Activated B cell treated with CpG ODN at 0.5 μM for 24 hours (primary cell): ENCODE measurements at regions not wholly inside any gene's neighbourhood (a gene's known extent, or its start where the extent isn't known, plus 50 kb on each side); places are given as distances from the start of the nearest gene placed in this dataset.

Experiments used
- ATAC-seq: fragments of 200-7000 bp; cut with Tn5 transposase; one replicate; pipeline ENCODE4 v1.10.0; 2021; ENCODE audit warnings: low read depth, mild to moderate bottlenecking, moderate library complexity
- CTCF ChIA-PET: fragments of 350-600 bp; sonication (Branson Sonifier 250); formaldehyde crosslinking; loops from one replicate; lab custom pipeline; 2021; ENCODE audit warnings: antibody characterized with exemption; lab: Charles Lee
- POLR2A ChIA-PET: fragments of 350-600 bp; sonication (Branson Sonifier 250); formaldehyde crosslinking; loops from one replicate; lab custom pipeline; 2021; ENCODE audit warnings: antibody characterized with exemption; lab: Charles Lee
- DNase-seq: peaks from one replicate; pipeline ENCODE4 v3.0.0; 2022
- H3K27ac Mint-ChIP-seq: one replicate; pipeline ENCODE4 v1.8.0; 2020; ENCODE audit warnings: mixed read lengths
- H3K27me3 Mint-ChIP-seq: one replicate; pipeline ENCODE4 v1.8.0; 2021; ENCODE audit warnings: mixed read lengths
- H3K36me3 Mint-ChIP-seq: one replicate; pipeline ENCODE4 v1.8.0; 2021; ENCODE audit warnings: low read depth, mixed read lengths
- H3K4me1 Mint-ChIP-seq: one replicate; pipeline ENCODE4 v1.8.0; 2021; ENCODE audit warnings: mixed read lengths
- H3K4me3 Mint-ChIP-seq: one replicate; pipeline ENCODE4 v1.8.0; 2020; ENCODE audit warnings: mild to moderate bottlenecking, mixed read lengths
- H3K9me3 Mint-ChIP-seq: one replicate; pipeline ENCODE4 v1.8.0; 2020; ENCODE audit warnings: mixed read lengths
- intact Hi-C: fragments of 100-400 bp; cut with micrococcal nuclease; formaldehyde crosslinking; loops from one replicate; pipeline ENCODE4 v1.15.1; 2024
- TF ChIP-seq, protein P1 (sequence below): fragments of 200-600 bp; IDR thresholded peaks from one replicate; pipeline ENCODE4 v1.8.0; 2022; ENCODE audit warnings: antibody characterized with exemption, mild to moderate bottlenecking

DNA sequence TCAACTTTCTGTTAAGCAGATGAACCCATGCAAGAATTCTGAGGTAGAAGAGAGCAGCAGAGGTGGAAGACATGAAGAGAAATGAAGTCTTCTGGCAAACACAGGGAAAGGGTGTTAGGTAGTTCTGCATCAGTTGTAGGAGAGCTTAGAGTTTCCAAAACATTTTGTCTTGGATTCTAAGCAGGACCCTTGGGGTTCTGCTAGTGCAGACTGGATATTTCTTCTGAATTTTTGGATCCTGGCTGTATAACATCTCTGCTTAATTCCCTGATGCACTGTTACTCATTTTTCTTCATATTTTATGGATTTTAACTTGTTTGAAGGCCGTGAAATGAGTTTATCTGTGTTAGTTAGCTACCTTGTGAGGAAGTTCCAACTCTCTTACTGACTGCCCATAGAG lies 208.7 kb upstream of the SLC35G4 start:
- no peaks in the 10 kb centered on the region for H3K9me3 Mint-ChIP-seq
- H3K36me3 Mint-ChIP-seq, result no peaks in the 10 kb centered on the region
- ChIA-PET POLR2A (no interaction called here), CTCF (no interaction called here)
- H3K27me3 Mint-ChIP-seq, result no peaks in the 10 kb centered on the region
- H3K27ac Mint-ChIP-seq, result no peak overlapping the region
- no peak for ATAC-seq
- H3K4me1 Mint-ChIP-seq, result no peaks in the 10 kb centered on the region
- no peak overlapping the region for H3K4me3 Mint-ChIP-seq
- no peak for DNase-seq
- TF ChIP-seq, protein P1, sequence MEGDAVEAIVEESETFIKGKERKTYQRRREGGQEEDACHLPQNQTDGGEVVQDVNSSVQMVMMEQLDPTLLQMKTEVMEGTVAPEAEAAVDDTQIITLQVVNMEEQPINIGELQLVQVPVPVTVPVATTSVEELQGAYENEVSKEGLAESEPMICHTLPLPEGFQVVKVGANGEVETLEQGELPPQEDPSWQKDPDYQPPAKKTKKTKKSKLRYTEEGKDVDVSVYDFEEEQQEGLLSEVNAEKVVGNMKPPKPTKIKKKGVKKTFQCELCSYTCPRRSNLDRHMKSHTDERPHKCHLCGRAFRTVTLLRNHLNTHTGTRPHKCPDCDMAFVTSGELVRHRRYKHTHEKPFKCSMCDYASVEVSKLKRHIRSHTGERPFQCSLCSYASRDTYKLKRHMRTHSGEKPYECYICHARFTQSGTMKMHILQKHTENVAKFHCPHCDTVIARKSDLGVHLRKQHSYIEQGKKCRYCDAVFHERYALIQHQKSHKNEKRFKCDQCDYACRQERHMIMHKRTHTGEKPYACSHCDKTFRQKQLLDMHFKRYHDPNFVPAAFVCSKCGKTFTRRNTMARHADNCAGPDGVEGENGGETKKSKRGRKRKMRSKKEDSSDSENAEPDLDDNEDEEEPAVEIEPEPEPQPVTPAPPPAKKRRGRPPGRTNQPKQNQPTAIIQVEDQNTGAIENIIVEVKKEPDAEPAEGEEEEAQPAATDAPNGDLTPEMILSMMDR, result no peak
- intact Hi-C loops, result no loop called here

DNA sequence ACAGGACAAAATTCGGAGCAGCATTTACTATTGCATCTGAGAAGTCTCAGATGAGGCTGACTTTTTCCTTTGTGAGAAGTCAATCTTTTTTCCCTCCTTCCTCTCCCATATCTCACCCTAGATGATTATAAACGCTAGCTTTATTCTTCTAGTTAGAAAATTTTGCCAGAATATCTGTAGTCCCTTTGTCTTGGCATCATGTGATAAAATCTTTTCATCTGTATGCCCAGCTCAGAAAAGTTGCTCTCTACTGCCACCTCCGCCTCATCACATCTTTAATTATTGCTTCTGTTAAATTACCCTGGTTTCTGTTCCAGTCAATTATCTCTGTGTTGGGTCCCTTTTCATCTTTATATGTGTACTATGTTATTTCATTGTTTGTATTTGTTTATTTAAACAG lies 210.8 kb upstream of the SLC35G4 start:
- no peak for DNase-seq
- Mint-ChIP-seq H3K27me3 (no peaks in the 10 kb centered on the region), H3K27ac (no peak overlapping the region), H3K4me1 (no peaks in the 10 kb centered on the region), H3K36me3 (no peaks in the 10 kb centered on the region), H3K4me3 (no peak overlapping the region), H3K9me3 (no peaks in the 10 kb centered on the region)
- TF ChIP-seq, protein P1, result no peak
- POLR2A ChIA-PET, result no interaction called here
- CTCF ChIA-PET, result no interaction called here
- intact Hi-C loops, result no loop called here
- no peak for ATAC-seq

DNA sequence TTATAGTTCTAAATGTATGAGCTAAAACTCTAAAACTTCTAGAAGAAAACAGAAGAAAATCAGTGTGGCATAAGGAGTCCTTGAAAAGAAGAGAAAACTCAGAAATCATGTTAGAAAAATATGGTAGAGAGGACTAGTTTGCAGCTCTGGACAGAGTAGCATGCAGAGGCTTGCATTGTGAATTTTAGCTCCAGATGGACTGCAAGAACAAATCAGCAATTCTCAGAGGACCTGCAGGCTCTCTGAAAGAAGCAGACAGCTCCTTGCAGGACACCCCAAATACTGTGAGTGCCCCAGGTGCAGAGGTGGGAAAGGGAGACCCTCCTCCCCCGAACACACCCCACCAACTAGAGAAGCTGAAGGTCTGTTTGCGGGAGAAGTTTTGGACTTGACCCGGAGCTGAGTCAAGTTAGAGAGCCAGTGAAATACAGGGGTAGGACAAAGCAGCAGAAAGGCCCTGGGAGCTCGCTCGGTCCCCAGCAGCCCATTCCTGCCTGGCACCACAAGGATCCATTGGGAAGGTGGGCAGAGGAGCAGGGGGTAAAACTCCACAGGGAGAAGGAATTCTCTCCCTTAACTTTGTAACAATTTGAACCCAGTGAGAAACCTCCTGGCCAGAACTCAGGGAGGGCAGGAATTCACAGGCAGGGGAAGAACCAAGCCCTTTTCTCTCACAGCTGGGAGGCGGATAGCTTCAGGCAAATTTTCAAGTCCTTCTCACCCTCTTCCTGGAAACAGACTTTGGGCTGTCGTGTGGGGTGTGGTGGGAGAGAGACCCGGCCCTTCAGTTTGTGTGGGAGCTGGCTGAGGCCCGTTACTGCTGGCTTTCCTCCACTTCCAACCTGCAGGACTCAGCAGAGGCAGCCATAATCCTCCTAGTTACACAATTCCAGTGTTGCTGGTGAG lies 216.2 kb upstream of the SLC35G4 start:
- ChIA-PET CTCF (no interaction called here), POLR2A (no interaction called here)
- intact Hi-C loops, result no loop called here
- Mint-ChIP-seq H3K4me3 (no peak overlapping the region), H3K27ac (no peak overlapping the region), H3K4me1 (no peaks in the 10 kb centered on the region), H3K27me3 (no peaks in the 10 kb centered on the region), H3K36me3 (no peaks in the 10 kb centered on the region), H3K9me3 (no peaks in the 10 kb centered on the region)
- ATAC-seq (no peak), DNase-seq (no peak)
- TF ChIP-seq, protein P1, result no peak

DNA sequence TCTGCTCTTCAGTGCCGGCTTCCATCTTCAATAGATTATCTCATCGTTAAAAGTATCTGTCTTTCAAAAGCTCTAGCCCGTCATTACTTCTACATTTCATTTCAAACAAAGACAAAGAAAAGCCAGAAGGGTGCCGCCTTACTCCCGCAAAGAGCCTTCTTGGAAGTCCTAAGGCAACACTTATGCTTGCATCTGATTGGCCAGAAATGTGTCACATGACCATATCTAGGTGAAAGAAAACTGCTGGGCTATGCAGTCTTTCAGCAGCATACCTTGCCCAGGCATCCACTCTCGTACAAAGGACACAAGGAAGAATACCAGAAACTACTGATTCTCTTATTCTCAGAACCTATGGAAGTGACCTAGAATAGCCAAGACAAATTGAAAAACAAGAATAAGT lies 217.1 kb upstream of the SLC35G4 start:
- Mint-ChIP-seq H3K4me1 (no peaks in the 10 kb centered on the region), H3K9me3 (no peaks in the 10 kb centered on the region), H3K27me3 (no peaks in the 10 kb centered on the region), H3K27ac (no peak overlapping the region), H3K4me3 (no peak overlapping the region), H3K36me3 (no peaks in the 10 kb centered on the region)
- DNase-seq (no peak), ATAC-seq (no peak)
- POLR2A ChIA-PET, result no interaction called here
- intact Hi-C loops, result no loop called here
- CTCF ChIA-PET, result no interaction called here
- TF ChIP-seq, protein P1, result no peak

DNA sequence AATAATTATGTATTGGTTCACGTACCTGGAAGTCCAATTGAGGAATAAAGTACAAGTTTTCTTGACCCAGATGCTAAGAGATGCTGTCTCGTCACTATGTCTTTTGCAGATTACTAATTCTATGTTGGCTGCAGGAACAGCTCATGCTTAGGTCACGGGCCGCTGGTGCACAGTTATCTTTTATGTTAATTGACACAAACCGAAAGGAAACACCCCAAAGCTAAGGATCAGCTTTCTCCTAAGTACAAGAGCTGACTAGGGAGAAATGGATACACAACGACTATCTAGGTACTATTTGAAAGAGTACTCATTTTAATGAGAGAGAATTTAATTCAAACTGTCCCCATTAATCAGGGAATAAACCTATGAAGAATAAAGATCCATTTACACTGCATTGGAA lies 217.7 kb upstream of the SLC35G4 start:
- Mint-ChIP-seq H3K4me3 (no peak overlapping the region), H3K9me3 (no peaks in the 10 kb centered on the region), H3K4me1 (no peaks in the 10 kb centered on the region), H3K36me3 (no peaks in the 10 kb centered on the region), H3K27me3 (no peaks in the 10 kb centered on the region), H3K27ac (no peak overlapping the region)
- TF ChIP-seq, protein P1, result no peak
- DNase-seq, result no peak
- CTCF ChIA-PET, result no interaction called here
- POLR2A ChIA-PET, result no interaction called here
- intact Hi-C loops, result no loop called here
- no peak for ATAC-seq
